Ectodermal cell (in vitro differentiated cells): ENCODE measurements at regions not wholly inside any gene's neighbourhood (a gene's known extent, or its start where the extent isn't known, plus 50 kb on each side); places are given as distances from the start of the nearest gene placed in this dataset.

Experiments used
- H3K27ac ChIP-seq: 2 replicates; pipeline ENCODE4 v1.7.0; 2013; ENCODE audit warnings: mild to moderate bottlenecking, low read depth, low read length; ENCODE audit not compliant: insufficient read depth, poor library complexity, severe bottlenecking
- H3K27me3 ChIP-seq: 2 replicates; pipeline ENCODE4 v1.7.0; 2013; ENCODE audit warnings: mild to moderate bottlenecking, low read length; ENCODE audit not compliant: insufficient read depth, control insufficient read depth, poor library complexity, severe bottlenecking
- H3K36me3 ChIP-seq: one replicate; pipeline ENCODE4 v1.7.0; 2013; ENCODE audit warnings: low read length; ENCODE audit not compliant: control insufficient read depth, insufficient read depth
- H3K4me1 ChIP-seq: one replicate; pipeline ENCODE4 v1.7.0; 2013; ENCODE audit warnings: low read length; ENCODE audit not compliant: control insufficient read depth, insufficient read depth
- H3K4me3 ChIP-seq: 2 replicates; pipeline ENCODE4 v1.7.0; 2013; ENCODE audit warnings: low read depth, low read length, control low read depth; ENCODE audit not compliant: insufficient read depth
- H3K9me3 ChIP-seq: 2 replicates; pipeline ENCODE4 v1.7.0; 2013; ENCODE audit warnings: mild to moderate bottlenecking, low read length, moderate library complexity; ENCODE audit not compliant: control insufficient read depth
- WGBS, 2 experiments: methylation state at CpG; one replicate each; pipeline ENCODE4 v1.1.7; 2013; ENCODE audit warnings: missing lambda C conversion rate in 2 of 2; 5-methylcytosine and 5-hydroxymethylcytosine counted together

DNA sequence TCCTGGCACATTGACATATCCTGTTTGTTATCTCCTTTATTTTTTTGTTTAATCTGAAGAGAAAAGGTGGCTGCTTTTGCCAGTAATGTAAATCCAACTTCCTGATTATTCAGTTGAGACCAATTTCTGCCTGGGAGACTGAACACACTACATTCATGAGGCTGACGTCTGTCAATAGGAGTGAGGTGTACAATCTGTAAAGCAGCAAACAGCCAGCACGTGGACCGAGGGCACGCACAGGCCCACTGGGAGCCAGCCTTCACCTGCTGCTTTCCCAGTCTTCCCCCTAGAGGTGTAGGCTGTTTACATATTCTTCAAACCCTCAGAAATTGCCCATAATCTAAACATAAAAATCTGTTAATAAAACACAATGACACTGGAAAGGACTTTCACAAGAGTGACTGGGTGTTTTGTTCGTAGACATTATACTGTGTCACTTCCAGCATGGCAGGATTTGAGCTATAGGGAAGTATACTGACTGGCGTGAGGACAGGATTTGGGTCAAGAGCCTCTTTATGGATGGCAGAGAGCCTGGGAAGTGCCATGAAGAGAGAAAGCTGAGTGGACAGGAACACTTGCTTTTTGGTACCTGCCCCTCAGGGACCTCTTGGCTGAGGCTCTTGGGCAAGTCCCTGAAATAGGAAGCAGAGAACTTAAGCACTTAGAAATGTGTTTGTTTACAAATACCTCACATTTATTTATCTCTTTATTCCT, 552.9 kb upstream of the CAMK1G start:
- H3K9me3 ChIP-seq: no peaks in the 10 kb centered on the region
- no peak overlapping the region for H3K27ac ChIP-seq
- H3K4me3 ChIP-seq: no peak overlapping the region
- no peaks in the 10 kb centered on the region for H3K4me1 ChIP-seq
- H3K27me3 ChIP-seq: no peaks in the 10 kb centered on the region
- no peaks in the 10 kb centered on the region for H3K36me3 ChIP-seq
- 93 to 94% methylated on average over 6 of the region's 6 CpGs for WGBS, 2 experiments

- Histone ChIP-seq H3K27me3 (no peaks in the 10 kb centered on the region), H3K4me1 (no peaks in the 10 kb centered on the region), H3K36me3 (no peaks in the 10 kb centered on the region), H3K27ac (no peak overlapping the region), H3K4me3 (no peak overlapping the region), H3K9me3 (no peaks in the 10 kb centered on the region)
- WGBS, 2 experiments: 100% methylated on average over 1 of the region's 1 CpG
Observed at GRCh38 chr1:209037064-209037463, 546.5 kb upstream of the CAMK1G start.

DNA sequence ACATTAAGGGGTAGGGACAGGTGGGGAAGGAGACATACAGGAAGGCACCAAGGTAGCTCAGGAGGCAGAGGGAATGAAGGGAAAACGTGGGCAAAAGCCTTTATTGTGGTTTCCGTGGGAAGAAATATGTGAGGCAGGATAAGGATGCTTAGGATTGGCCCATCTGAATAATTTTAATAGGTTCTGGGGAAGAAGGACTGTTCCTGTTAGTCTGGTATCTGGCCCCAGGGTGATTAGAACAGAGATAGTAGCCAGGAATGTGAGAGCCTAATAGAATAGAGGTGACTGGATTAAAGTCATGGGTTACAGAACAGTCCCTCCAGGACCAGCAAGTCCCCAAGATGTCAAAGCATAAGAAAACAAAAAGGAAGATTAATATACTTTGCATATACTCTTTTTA, 545.2 kb upstream of the CAMK1G start:
- Histone ChIP-seq H3K4me1 (no peaks in the 10 kb centered on the region), H3K4me3 (no peak overlapping the region), H3K27ac (no peak overlapping the region), H3K27me3 (no peaks in the 10 kb centered on the region), H3K9me3 (no peaks in the 10 kb centered on the region), H3K36me3 (no peaks in the 10 kb centered on the region)
- 61 to 69% methylated on average over 2 of the region's 2 CpGs for WGBS, 2 experiments

DNA sequence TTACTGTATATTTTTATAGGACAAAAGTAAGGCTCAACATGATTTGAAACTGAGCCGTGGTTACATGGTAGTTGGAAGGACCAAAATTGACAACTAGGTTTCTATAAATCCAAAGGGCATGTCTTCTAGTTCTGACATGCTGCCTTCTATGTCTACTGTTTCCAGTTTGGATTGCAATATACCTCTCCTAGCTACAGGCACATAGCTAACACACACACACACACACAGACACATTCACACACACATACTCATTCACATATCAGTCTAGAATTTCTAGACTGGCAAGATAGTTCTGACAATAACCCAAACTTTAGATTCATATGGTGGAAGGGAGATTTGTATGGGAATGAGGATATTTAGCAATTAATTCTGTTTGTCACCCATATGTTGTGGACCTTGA, 544.8 kb upstream of the CAMK1G start:
- Histone ChIP-seq H3K27ac (no peak overlapping the region), H3K9me3 (no peaks in the 10 kb centered on the region), H3K36me3 (no peaks in the 10 kb centered on the region), H3K4me1 (no peaks in the 10 kb centered on the region), H3K4me3 (no peak overlapping the region), H3K27me3 (no peaks in the 10 kb centered on the region)
- WGBS, 2 experiments: 90 to 93% methylated on average over 1 of the region's 1 CpG

DNA sequence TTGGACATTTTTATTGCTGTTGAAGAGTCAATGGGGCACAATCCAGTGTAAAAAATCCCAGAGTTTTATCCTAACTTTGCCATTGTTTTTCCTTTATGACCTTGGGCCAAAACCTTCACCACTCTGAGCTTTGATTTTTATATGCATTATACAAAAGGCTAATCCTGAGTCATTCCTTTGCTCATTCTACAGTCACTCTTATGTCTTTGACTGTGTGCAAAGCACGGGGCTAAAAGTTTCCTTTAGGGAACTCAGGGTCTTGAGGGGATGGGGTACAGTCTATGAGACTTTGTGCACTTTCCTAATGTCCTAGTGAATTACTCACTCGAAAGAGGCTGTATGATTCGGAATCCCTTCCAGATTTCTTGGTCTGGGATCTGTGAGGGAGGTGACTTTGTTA, 543.2 kb upstream of the CAMK1G start:
- no peaks in the 10 kb centered on the region for H3K9me3 ChIP-seq
- no peak overlapping the region for H3K4me3 ChIP-seq
- H3K4me1 ChIP-seq: no peaks in the 10 kb centered on the region
- H3K27me3 ChIP-seq: no peaks in the 10 kb centered on the region
- H3K36me3 ChIP-seq: no peaks in the 10 kb centered on the region
- no peak overlapping the region for H3K27ac ChIP-seq
- WGBS, 2 experiments: 96 to 98% methylated on average over 3 of the region's 3 CpGs

DNA sequence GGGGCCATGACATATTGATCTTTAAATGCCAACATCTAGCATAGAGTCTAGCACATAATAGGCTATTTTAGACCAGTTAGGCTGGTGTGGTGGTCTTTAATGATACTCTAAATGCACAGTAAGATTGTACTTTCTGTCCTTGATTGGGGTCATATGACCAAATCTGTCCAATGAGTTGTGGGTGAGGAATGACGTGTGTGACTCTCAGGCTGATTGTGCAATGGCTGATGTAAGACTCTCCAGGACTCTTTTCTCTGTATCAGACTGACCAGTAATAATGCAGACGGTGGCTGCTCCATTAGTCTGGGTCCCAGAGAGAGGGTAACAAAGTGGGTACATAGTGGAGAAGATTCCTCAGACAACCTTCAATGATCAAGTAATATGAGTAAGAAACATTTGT, 541.6 kb upstream of the CAMK1G start:
- Histone ChIP-seq H3K4me3 (no peak overlapping the region), H3K4me1 (no peaks in the 10 kb centered on the region), H3K9me3 (no peaks in the 10 kb centered on the region), H3K27me3 (no peaks in the 10 kb centered on the region), H3K36me3 (no peaks in the 10 kb centered on the region), H3K27ac (no peak overlapping the region)
- 89 to 94% methylated on average over 2 of the region's 2 CpGs for WGBS, 2 experiments

GRCh38 chr1:209042413-209042812, 541.1 kb upstream of the CAMK1G start:
- no peaks in the 10 kb centered on the region for H3K9me3 ChIP-seq
- no peak overlapping the region for H3K27ac ChIP-seq
- no peaks in the 10 kb centered on the region for H3K4me1 ChIP-seq
- H3K36me3 ChIP-seq: no peaks in the 10 kb centered on the region
- H3K4me3 ChIP-seq: no peak overlapping the region
- no peaks in the 10 kb centered on the region for H3K27me3 ChIP-seq
- 92 to 95% methylated on average over 4 of the region's 4 CpGs for WGBS, 2 experiments

GRCh38 chr1:209045331-209046057, 538.0 kb upstream of the CAMK1G start:
- Histone ChIP-seq H3K27ac (no peak overlapping the region), H3K9me3 (no peaks in the 10 kb centered on the region), H3K27me3 (no peaks in the 10 kb centered on the region), H3K4me1 (no peaks in the 10 kb centered on the region), H3K36me3 (no peaks in the 10 kb centered on the region), H3K4me3 (no peak overlapping the region)
- WGBS, 2 experiments: 88 to 92% methylated on average over 4 of the region's 4 CpGs

GRCh38 chr1:209046058-209046417, 537.5 kb upstream of the CAMK1G start:
- WGBS, 2 experiments: 82 to 93% methylated on average over 1 of the region's 1 CpG
- no peak overlapping the region for H3K4me3 ChIP-seq

GRCh38 chr1:209046935-209047334, 536.6 kb upstream of the CAMK1G start:
- Histone ChIP-seq H3K9me3 (no peaks in the 10 kb centered on the region), H3K36me3 (no peaks in the 10 kb centered on the region), H3K27ac (no peak overlapping the region), H3K4me3 (no peak overlapping the region), H3K27me3 (no peaks in the 10 kb centered on the region), H3K4me1 (peaks cover 6% of the 10 kb centered on the region)
- WGBS, 2 experiments: 93 to 94% methylated on average over 4 of the region's 4 CpGs

More at GRCh38 chr1:209046058-209046417, 537.5 kb upstream of the CAMK1G start:
- Histone ChIP-seq H3K36me3 (no peaks in the 10 kb centered on the region), H3K4me1 (no peaks in the 10 kb centered on the region), H3K9me3 (no peaks in the 10 kb centered on the region), H3K27me3 (no peaks in the 10 kb centered on the region), H3K27ac (no peak overlapping the region)
